Uterus (tissue), 3 donors: ENCODE measurements at regions not wholly inside any gene's neighbourhood (a gene's known extent, or its start where the extent isn't known, plus 50 kb on each side); places are given as distances from the start of the nearest gene placed in this dataset.
A peak's percentile ranks its signal among the peaks of the same experiment; 100 is the strongest.

ENCODE experiments used
- DNase-seq, 2 donors: peaks; one replicate each; pipeline ENCODE4 v3.0.0-alpha.2; 2019 to 2020
- H3K27ac ChIP-seq, 2 donors: fragments of 200-600 bp; sonication (generic); 1 replicate in 1 of 2; 2 replicates in 1 of 2; pipeline ENCODE4 v1.5.1; 2016 to 2018
- H3K27me3 ChIP-seq, 2 donors: fragments of 200-600 bp; sonication (generic); one replicate each; pipeline ENCODE4 v1.5.1; 2018 to 2019; ENCODE audit warnings: control low read depth in 1 of 2
- H3K36me3 ChIP-seq, 2 donors: fragments of 200-600 bp; sonication (generic); one replicate each; pipeline ENCODE4 v1.5.1; 2019; ENCODE audit warnings: control low read depth in 1 of 2
- H3K4me1 ChIP-seq, 2 donors: fragments of 200-600 bp; sonication (generic); one replicate each; pipeline ENCODE4 v1.5.1; 2018 to 2019; ENCODE audit warnings: control low read depth in 1 of 2
- H3K4me3 ChIP-seq, 2 donors: fragments of 200-600 bp; sonication (generic); 1 replicate in 1 of 2; 2 replicates in 1 of 2; pipeline ENCODE4 v1.5.1; 2018 to 2019; ENCODE audit warnings: mild to moderate bottlenecking in 1 of 2
- H3K9me3 ChIP-seq, 2 donors: fragments of 200-600 bp; sonication (generic); one replicate each; pipeline ENCODE4 v1.5.1; 2019; ENCODE audit warnings: control low read depth in 1 of 2
- CTCF ChIP-seq, 4 experiments: fragments of 200-600 bp in 2 of 4; fragments of 450-650 bp in 2 of 4; sonication (generic) in 2 of 4; IDR thresholded peaks; one replicate each; pipeline ENCODE4 v1.5.1; 2016 to 2019; ENCODE audit warnings: antibody characterized with exemption in 4 of 4, mild to moderate bottlenecking in 2 of 4, moderate library complexity in 1 of 4
- POLR2A ChIP-seq, 2 donors: fragments of 450-650 bp; IDR thresholded peaks; one replicate each; pipeline ENCODE4 v1.6.1; 2016; ENCODE audit warnings: antibody characterized with exemption in 2 of 2, mild to moderate bottlenecking in 1 of 2, moderate library complexity in 1 of 2
- intact Hi-C: fragments of 100-400 bp; cut with DNase I; formaldehyde crosslinking; loops from one replicate; pipeline ENCODE4 v1.15.1; 2023; ENCODE audit warnings: low total_unique reads
- donor health status: DM: yes; HTN: yes; CAD: no.

GRCh38 chr2:172361360-172361759 lies 66.0 kb upstream of the ITGA6 start:
- Histone ChIP-seq H3K4me1 (no peaks in the 10 kb centered on the region), H3K27ac (peak overlapping the region; percentile 15 to 50), H3K4me3 (no peak overlapping the region), H3K36me3 (no peaks in the 10 kb centered on the region), H3K27me3 (no peaks in the 10 kb centered on the region), H3K9me3 (no peaks in the 10 kb centered on the region)
- TF ChIP-seq POLR2A (IDR thresholded peaks at IDR 0.05): no peak
- TF ChIP-seq CTCF (IDR thresholded peaks at IDR 0.05): no peak
- intact Hi-C loops: no loop called here
- DNase-seq: no peak

GRCh38 chr2:172361840-172362239 lies 65.5 kb upstream of the ITGA6 start:
- Histone ChIP-seq H3K4me3 (no peak overlapping the region), H3K9me3 (no peaks in the 10 kb centered on the region), H3K36me3 (no peaks in the 10 kb centered on the region), H3K4me1 (no peaks in the 10 kb centered on the region), H3K27ac (peak overlapping the region; percentile 15 to 50), H3K27me3 (no peaks in the 10 kb centered on the region)
- TF ChIP-seq CTCF (IDR thresholded peaks at IDR 0.05): no peak
- no peak for DNase-seq
- intact Hi-C loops: no loop called here

- Histone ChIP-seq H3K9me3 (peaks cover 0 to 3% of the 10 kb centered on the region in 2 donors), H3K36me3 (no peaks in the 10 kb centered on the region), H3K4me1 (no peaks in the 10 kb centered on the region), H3K27ac (no peak overlapping the region), H3K27me3 (no peaks in the 10 kb centered on the region), H3K4me3 (no peak overlapping the region)
- intact Hi-C loops: no loop called here
- no peak for TF ChIP-seq CTCF (IDR thresholded peaks at IDR 0.05)
- no peak for TF ChIP-seq POLR2A (IDR thresholded peaks at IDR 0.05)
- no peak for DNase-seq
Observed at GRCh38 chr2:172364261-172364660, 63.1 kb upstream of the ITGA6 start.

GRCh38 chr2:172366596-172367150 lies 60.7 kb upstream of the ITGA6 start:
- peak overlapping the region; percentile 26 to 31 for H3K27ac ChIP-seq
- DNase-seq: no peak
- no peak overlapping the region for H3K4me3 ChIP-seq
- H3K4me1 ChIP-seq: no peaks in the 10 kb centered on the region
- no peaks in the 10 kb centered on the region for H3K27me3 ChIP-seq
- no peaks in the 10 kb centered on the region for H3K36me3 ChIP-seq
- TF ChIP-seq POLR2A (IDR thresholded peaks at IDR 0.05): no peak
- TF ChIP-seq CTCF (IDR thresholded peaks at IDR 0.05): no peak
- intact Hi-C loops: no loop called here
- peaks cover 0 to 3% of the 10 kb centered on the region in 2 donors for H3K9me3 ChIP-seq

- Histone ChIP-seq H3K4me3 (no peak overlapping the region), H3K9me3 (peaks cover 0 to 3% of the 10 kb centered on the region in 2 donors), H3K27ac (no peak overlapping the region), H3K27me3 (no peaks in the 10 kb centered on the region), H3K4me1 (no peaks in the 10 kb centered on the region), H3K36me3 (no peaks in the 10 kb centered on the region)
- DNase-seq: no peak
- TF ChIP-seq POLR2A (IDR thresholded peaks at IDR 0.05): no peak
- TF ChIP-seq CTCF (IDR thresholded peaks at IDR 0.05): no peak
- intact Hi-C loops: no loop called here
Observed at GRCh38 chr2:172370821-172371455, 56.4 kb upstream of the ITGA6 start.
